ENCODE measurements at regions not wholly inside any gene's neighbourhood (a gene's known extent, or its start where the extent isn't known, plus 50 kb on each side); places are given as distances from the start of the nearest gene placed in this dataset.
"Not testable (repeated sequence)": the region's sequence is repeated elsewhere in the genome, so short reads cannot be mapped to it uniquely, and the experiment has no call there.

GRCh38 chr15:96182736-96183513 is 147.6 kb upstream of the NR2F2 start:
- Mint-ChIP-seq H3K9me3 (no peaks in the 10 kb centered on the region), H3K4me1 (ENCODE audit: low read depth) (no peaks in the 10 kb centered on the region), H3K27ac (no peak overlapping the region), H3K4me3 (no peak overlapping the region), H3K27me3 (ENCODE audit: low read depth) (no peaks in the 10 kb centered on the region), H3K36me3 (ENCODE audit: low read depth) (no peaks in the 10 kb centered on the region)

GRCh38 chr15:96183514-96183850 is 147.0 kb upstream of the NR2F2 start:
- no peak overlapping the region for H3K4me3 Mint-ChIP-seq
- no peak overlapping the region for H3K27ac Mint-ChIP-seq
- H3K4me1 Mint-ChIP-seq (ENCODE audit: low read depth), result no peaks in the 10 kb centered on the region
- no peaks in the 10 kb centered on the region for H3K36me3 Mint-ChIP-seq (ENCODE audit: low read depth)
- no peaks in the 10 kb centered on the region for H3K9me3 Mint-ChIP-seq
- no peaks in the 10 kb centered on the region for H3K27me3 Mint-ChIP-seq (ENCODE audit: low read depth)

DNA sequence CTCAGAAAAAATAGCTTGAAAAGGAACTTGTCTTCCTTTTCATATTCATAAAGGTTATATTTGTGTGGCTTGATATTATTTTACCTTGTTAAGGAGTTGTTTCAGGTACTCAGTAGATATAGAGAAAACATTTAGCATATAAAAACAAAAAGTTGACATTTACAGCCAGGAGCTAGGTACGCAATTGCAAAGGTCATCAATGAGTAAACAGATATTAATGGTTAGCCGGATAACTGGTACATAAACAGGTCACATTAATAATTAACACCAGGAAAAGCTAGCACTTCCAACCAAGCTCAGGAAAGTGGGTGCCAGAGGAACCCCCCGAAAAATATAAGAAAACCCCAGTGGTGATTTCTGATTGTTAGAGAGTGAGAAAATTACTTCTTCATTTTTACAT is 146.6 kb upstream of the NR2F2 start:
- no peak overlapping the region for H3K4me3 Mint-ChIP-seq
- H3K4me1 Mint-ChIP-seq (ENCODE audit: low read depth), result no peaks in the 10 kb centered on the region
- H3K27ac Mint-ChIP-seq, result no peak overlapping the region
- H3K9me3 Mint-ChIP-seq, result no peaks in the 10 kb centered on the region
- H3K27me3 Mint-ChIP-seq (ENCODE audit: low read depth), result no peaks in the 10 kb centered on the region
- H3K36me3 Mint-ChIP-seq (ENCODE audit: low read depth), result no peaks in the 10 kb centered on the region

DNA sequence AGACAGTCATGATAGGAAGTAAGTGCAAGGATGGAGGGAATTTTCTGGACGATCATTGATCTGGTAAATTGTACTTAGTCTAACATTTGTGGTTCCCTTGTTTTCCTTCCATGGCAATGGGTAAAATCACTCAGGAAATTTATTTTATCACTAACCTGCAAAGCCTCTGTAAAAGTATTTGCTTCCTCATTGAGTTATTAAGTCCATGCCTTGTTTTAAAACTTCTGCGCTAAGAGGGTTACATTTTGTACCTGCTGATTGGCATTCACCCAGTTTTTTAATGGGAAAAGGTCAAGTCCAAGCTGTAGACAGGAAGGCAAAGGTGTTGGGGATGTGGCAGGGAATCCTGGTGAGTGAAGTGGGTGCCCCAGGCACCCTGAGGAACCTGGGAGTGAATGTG is 146.2 kb upstream of the NR2F2 start:
- Mint-ChIP-seq H3K27ac (no peak overlapping the region), H3K4me3 (no peak overlapping the region)

GRCh38 chr15:96186105-96186504 is 144.4 kb upstream of the NR2F2 start:
- H3K27me3 Mint-ChIP-seq (ENCODE audit: low read depth), result no peaks in the 10 kb centered on the region
- H3K9me3 Mint-ChIP-seq, result no peaks in the 10 kb centered on the region
- no peaks in the 10 kb centered on the region for H3K4me1 Mint-ChIP-seq (ENCODE audit: low read depth)
- no peaks in the 10 kb centered on the region for H3K36me3 Mint-ChIP-seq (ENCODE audit: low read depth)
- no peak overlapping the region for H3K4me3 Mint-ChIP-seq
- H3K27ac Mint-ChIP-seq, result no peak overlapping the region

More for the DNA sequence above, 146.2 kb upstream of the NR2F2 start:
- Mint-ChIP-seq H3K27me3 (ENCODE audit: low read depth) (no peaks in the 10 kb centered on the region), H3K9me3 (no peaks in the 10 kb centered on the region), H3K36me3 (ENCODE audit: low read depth) (no peaks in the 10 kb centered on the region), H3K4me1 (ENCODE audit: low read depth) (no peaks in the 10 kb centered on the region)

DNA sequence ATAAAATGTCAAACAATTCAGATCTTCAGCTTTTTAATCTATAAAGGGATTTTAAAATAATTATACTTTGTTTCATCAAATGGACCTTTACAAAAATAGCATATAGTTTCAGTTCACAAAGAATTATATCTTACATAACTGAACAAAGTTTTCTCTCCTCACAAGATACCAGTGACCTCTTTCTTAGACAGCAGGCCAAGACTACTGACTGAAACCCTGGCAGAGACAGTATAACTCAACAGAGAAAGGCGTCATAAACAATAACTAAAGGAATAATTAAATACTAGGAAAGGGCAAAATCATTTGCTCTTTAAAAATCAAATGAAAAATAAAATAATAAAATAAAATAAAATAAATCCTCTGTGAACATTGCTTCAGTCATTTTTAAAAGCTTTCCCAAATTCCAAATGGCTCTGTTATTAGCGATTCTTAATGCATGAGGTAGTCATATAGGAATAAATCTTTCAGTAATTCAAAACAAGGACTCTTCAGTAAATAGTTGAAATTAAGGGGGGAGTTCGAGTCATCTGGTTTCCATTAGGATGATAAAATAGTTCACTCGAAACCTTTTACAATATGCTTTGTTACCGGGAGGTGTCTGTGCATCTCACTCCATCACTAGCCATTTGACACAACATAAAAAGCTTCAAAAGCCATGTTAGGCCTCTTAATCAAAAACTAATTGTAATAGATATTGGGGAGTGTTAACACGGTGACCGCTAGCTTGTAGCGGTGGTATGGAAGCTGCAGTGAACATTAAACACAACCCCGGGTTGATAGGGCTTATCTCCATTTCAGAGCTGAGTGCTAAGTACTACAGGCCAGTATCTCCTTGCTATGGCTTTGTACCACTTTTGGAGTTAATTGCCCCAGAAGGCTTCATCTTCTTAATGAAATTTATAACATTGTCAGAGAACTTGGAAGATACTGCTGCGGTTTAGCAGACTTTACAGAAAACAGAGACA is 142.9 kb upstream of the NR2F2 start:
- H3K36me3 Mint-ChIP-seq (ENCODE audit: low read depth), result no peaks in the 10 kb centered on the region
- H3K27me3 Mint-ChIP-seq (ENCODE audit: low read depth), result no peaks in the 10 kb centered on the region
- H3K4me1 Mint-ChIP-seq (ENCODE audit: low read depth), result no peaks in the 10 kb centered on the region
- H3K4me3 Mint-ChIP-seq, result no peak overlapping the region
- H3K9me3 Mint-ChIP-seq, result no peaks in the 10 kb centered on the region
- no peak overlapping the region for H3K27ac Mint-ChIP-seq

- Mint-ChIP-seq H3K4me3 (no peak overlapping the region), H3K4me1 (ENCODE audit: low read depth) (no peaks in the 10 kb centered on the region), H3K27ac (no peak overlapping the region), H3K27me3 (ENCODE audit: low read depth) (no peaks in the 10 kb centered on the region), H3K9me3 (peaks cover 7% of the 10 kb centered on the region), H3K36me3 (ENCODE audit: low read depth) (no peaks in the 10 kb centered on the region)
Observed at GRCh38 chr15:96197721-96198120, 132.8 kb upstream of the NR2F2 start.

GRCh38 chr15:96199111-96199510 is 131.4 kb upstream of the NR2F2 start:
- H3K9me3 Mint-ChIP-seq, result peaks cover 7% of the 10 kb centered on the region
- H3K4me3 Mint-ChIP-seq, result no peak overlapping the region
- H3K27me3 Mint-ChIP-seq (ENCODE audit: low read depth), result no peaks in the 10 kb centered on the region
- H3K36me3 Mint-ChIP-seq (ENCODE audit: low read depth), result no peaks in the 10 kb centered on the region
- H3K27ac Mint-ChIP-seq, result no peak overlapping the region
- H3K4me1 Mint-ChIP-seq (ENCODE audit: low read depth), result no peaks in the 10 kb centered on the region

DNA sequence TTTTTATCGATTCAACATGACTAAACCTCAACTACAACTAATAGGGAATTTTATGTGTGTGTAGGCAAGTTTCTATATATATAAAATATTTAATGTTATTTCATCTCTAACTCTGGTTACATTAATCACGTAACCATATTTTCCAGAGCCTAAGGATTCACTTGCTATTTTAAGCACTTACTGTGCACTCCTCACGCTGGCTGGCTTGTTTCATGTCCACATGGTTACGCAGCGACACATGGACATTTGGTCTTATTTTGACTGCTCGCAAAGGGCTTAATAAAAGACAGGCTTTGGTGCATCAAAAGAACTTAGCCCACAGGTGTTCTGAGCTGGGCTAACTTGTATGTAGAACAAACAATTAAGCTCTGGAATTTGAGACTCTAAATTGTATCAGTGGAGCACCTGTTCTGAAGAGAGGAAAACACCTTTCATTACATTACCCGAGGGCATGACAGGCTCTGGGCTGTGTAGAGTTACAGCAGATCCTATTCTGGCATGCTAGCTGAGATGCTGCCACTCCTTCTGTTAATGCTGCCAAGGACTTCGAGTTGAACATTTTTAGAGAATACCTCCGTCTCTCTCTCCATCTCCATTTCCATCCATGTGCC is 130.0 kb upstream of the NR2F2 start:
- Mint-ChIP-seq H3K36me3 (ENCODE audit: low read depth) (no peaks in the 10 kb centered on the region), H3K4me1 (ENCODE audit: low read depth) (no peaks in the 10 kb centered on the region)

DNA sequence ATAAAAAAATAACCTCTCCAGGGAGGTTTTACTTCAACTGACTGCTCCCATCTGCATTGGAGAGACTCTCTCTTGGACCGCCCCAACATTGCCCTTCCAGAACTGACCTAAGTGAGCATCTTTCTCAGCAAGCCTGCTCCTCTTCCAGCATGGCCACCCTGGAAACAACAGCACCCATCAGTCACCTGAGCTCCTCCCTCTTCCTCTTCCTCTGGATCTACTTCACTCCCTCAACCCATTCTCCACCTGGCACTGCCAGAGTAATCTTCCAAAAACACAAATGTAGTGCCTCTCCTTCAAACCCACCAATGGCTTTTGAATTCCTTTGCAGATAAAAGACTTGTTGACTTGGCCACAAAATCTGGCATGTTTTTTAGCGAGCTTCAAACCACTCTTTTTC is 128.8 kb upstream of the NR2F2 start:
- Mint-ChIP-seq H3K4me1 (ENCODE audit: low read depth) (no peaks in the 10 kb centered on the region), H3K9me3 (peaks cover 11% of the 10 kb centered on the region), H3K36me3 (ENCODE audit: low read depth) (no peaks in the 10 kb centered on the region), H3K4me3 (no peak overlapping the region), H3K27me3 (ENCODE audit: low read depth) (no peaks in the 10 kb centered on the region), H3K27ac (no peak overlapping the region)

More for the DNA sequence above, 130.0 kb upstream of the NR2F2 start:
- Mint-ChIP-seq H3K27me3 (ENCODE audit: low read depth) (no peaks in the 10 kb centered on the region), H3K27ac (no peak overlapping the region), H3K4me3 (no peak overlapping the region), H3K9me3 (peaks cover 7% of the 10 kb centered on the region)

DNA sequence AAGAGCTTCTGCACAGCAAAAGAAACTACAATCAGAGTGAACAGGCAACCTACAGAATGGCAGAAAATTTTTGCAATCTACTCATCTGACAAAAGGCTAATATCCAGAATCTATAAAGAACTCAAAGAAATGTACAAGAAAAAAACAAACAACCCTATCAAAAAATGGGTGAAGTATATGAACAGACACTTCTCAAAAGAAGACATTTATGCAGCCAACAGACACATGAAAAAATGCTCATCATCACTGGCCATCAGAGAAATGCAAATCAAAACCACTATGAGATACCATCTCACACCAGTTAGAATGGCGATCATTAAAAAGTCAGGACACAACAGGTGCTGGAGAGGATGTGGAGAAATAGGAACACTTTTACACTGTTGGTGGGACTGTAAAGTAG is 124.9 kb upstream of the NR2F2 start:
- H3K27ac Mint-ChIP-seq; H3K36me3 Mint-ChIP-seq (ENCODE audit: low read depth); H3K4me1 Mint-ChIP-seq (ENCODE audit: low read depth); H3K27me3 Mint-ChIP-seq (ENCODE audit: low read depth); H3K4me3 Mint-ChIP-seq: not testable (repeated sequence)
- H3K9me3 Mint-ChIP-seq, result peaks cover 13% of the 10 kb centered on the region

- Mint-ChIP-seq H3K4me3 (no peak overlapping the region), H3K27ac (no peak overlapping the region), H3K36me3 (ENCODE audit: low read depth) (no peaks in the 10 kb centered on the region), H3K9me3 (peaks cover 7% of the 10 kb centered on the region), H3K27me3 (ENCODE audit: low read depth) (no peaks in the 10 kb centered on the region), H3K4me1 (ENCODE audit: low read depth) (no peaks in the 10 kb centered on the region)
Observed at GRCh38 chr15:96207377-96208006, 123.0 kb upstream of the NR2F2 start.

GRCh38 chr15:96209285-96209735 is 121.2 kb upstream of the NR2F2 start:
- H3K4me1 Mint-ChIP-seq (ENCODE audit: low read depth), result no peaks in the 10 kb centered on the region
- no peaks in the 10 kb centered on the region for H3K36me3 Mint-ChIP-seq (ENCODE audit: low read depth)
- H3K4me3 Mint-ChIP-seq, result no peak overlapping the region
- no peaks in the 10 kb centered on the region for H3K27me3 Mint-ChIP-seq (ENCODE audit: low read depth)
- H3K27ac Mint-ChIP-seq, result no peak overlapping the region
- H3K9me3 Mint-ChIP-seq, result peaks cover 7% of the 10 kb centered on the region

DNA sequence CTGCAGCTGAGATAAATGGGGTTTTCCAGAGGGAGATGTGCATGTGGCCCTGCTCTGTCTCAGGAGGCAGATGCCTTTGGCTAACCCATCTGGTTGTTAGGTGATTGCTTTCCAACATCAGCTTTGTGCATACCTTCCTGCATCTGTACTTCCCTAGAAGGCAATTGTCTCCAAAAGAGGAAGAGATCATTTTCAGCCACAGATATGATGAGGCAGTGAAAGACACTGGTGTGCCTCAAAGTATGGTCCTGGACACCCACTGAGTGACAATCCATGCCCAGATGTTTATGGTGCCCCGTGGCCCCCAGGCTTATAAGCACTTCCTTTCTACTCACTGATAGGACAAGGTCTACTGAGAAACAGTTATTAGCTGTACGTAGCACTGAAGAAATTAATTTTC is 117.5 kb upstream of the NR2F2 start:
- no peaks in the 10 kb centered on the region for H3K27me3 Mint-ChIP-seq (ENCODE audit: low read depth)
- no peaks in the 10 kb centered on the region for H3K36me3 Mint-ChIP-seq (ENCODE audit: low read depth)
- H3K9me3 Mint-ChIP-seq, result no peaks in the 10 kb centered on the region
- no peak overlapping the region for H3K27ac Mint-ChIP-seq
- H3K4me1 Mint-ChIP-seq (ENCODE audit: low read depth), result no peaks in the 10 kb centered on the region
- no peak overlapping the region for H3K4me3 Mint-ChIP-seq
